ENCODE measurements at regions not wholly inside any gene's neighbourhood (a gene's known extent, or its start where the extent isn't known, plus 50 kb on each side); places are given as distances from the start of the nearest gene placed in this dataset.
A peak's percentile ranks its signal among the peaks of the same experiment; 100 is the strongest.

- DNase-seq (ENCODE audit: low read depth) (peak; percentile 21), FAIRE-seq (no peak)
- H3K4me3 ChIP-seq (ENCODE audit: low read depth, low read length), result no peak overlapping the region
- H3K36me3 ChIP-seq (ENCODE audit: control insufficient read depth, insufficient read depth, low read length), result no peaks in the 10 kb centered on the region
- H3K27me3 ChIP-seq (ENCODE audit: control insufficient read depth, insufficient read depth, low read length), result no peaks in the 10 kb centered on the region
- TF ChIP-seq, protein P1, sequence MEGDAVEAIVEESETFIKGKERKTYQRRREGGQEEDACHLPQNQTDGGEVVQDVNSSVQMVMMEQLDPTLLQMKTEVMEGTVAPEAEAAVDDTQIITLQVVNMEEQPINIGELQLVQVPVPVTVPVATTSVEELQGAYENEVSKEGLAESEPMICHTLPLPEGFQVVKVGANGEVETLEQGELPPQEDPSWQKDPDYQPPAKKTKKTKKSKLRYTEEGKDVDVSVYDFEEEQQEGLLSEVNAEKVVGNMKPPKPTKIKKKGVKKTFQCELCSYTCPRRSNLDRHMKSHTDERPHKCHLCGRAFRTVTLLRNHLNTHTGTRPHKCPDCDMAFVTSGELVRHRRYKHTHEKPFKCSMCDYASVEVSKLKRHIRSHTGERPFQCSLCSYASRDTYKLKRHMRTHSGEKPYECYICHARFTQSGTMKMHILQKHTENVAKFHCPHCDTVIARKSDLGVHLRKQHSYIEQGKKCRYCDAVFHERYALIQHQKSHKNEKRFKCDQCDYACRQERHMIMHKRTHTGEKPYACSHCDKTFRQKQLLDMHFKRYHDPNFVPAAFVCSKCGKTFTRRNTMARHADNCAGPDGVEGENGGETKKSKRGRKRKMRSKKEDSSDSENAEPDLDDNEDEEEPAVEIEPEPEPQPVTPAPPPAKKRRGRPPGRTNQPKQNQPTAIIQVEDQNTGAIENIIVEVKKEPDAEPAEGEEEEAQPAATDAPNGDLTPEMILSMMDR (IDR thresholded peaks at IDR 0.05; ENCODE audit: insufficient read depth, low read length, severe bottlenecking), result no peak
Observed at GRCh38 chr7:155885167-155886155, 73.2 kb upstream of the SHH start.

GRCh38 chr7:155884225-155885166, 72.2 kb upstream of the SHH start:
- DNase-seq (ENCODE audit: low read depth), result no peak
- Histone ChIP-seq H3K27me3 (ENCODE audit: control insufficient read depth, insufficient read depth, low read length) (no peaks in the 10 kb centered on the region), H3K4me3 (ENCODE audit: low read depth, low read length) (no peak overlapping the region), H3K36me3 (ENCODE audit: control insufficient read depth, insufficient read depth, low read length) (no peaks in the 10 kb centered on the region)
- TF ChIP-seq, protein P1 (IDR thresholded peaks at IDR 0.05; ENCODE audit: insufficient read depth, low read length, severe bottlenecking), result no peak
- no peak for FAIRE-seq

DNA sequence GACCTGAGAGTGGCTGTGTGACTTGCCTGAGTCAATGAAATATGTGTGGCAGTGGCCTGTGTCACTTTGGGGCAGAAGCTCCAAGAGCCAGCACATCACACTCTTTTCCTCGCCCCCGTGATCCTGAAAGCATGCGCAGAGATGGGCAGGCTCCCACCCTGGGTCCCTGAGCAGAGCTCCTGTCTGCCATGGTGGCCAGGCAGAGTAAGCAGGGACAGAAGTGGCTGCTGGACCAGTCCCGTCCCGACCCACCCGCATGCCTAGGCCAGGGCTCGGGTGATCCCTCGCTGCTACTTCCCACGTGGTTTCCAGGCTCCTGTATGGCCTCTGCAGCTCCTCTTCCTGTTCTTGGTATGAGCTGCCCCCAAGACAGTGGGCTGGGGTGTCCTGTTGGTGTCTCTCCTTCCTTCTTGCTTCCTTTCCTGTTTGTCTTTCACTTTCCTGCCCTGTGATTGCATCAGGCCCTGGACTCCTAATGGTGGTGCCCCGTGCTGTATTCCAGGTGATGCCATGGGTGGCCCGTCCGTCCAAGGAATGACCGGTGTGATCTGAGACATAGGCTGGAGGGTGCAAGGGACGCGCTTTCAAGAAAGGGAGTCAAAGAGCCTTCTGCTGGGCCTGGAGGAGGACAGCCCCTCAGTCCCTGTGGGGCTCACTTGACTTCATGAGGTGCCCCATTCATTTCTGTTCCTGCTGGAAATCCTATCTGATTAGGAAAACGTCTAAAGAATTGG, 71.4 kb upstream of the SHH start:
- no peaks in the 10 kb centered on the region for H3K36me3 ChIP-seq (ENCODE audit: control insufficient read depth, insufficient read depth, low read length)
- TF ChIP-seq, protein P1 (IDR thresholded peaks at IDR 0.05; ENCODE audit: insufficient read depth, low read length, severe bottlenecking), result no peak
- DNase-seq (ENCODE audit: low read depth) (no peak), FAIRE-seq (no peak)
- no peak overlapping the region for H3K4me3 ChIP-seq (ENCODE audit: low read depth, low read length)
- H3K27me3 ChIP-seq (ENCODE audit: control insufficient read depth, insufficient read depth, low read length), result no peaks in the 10 kb centered on the region

DNA sequence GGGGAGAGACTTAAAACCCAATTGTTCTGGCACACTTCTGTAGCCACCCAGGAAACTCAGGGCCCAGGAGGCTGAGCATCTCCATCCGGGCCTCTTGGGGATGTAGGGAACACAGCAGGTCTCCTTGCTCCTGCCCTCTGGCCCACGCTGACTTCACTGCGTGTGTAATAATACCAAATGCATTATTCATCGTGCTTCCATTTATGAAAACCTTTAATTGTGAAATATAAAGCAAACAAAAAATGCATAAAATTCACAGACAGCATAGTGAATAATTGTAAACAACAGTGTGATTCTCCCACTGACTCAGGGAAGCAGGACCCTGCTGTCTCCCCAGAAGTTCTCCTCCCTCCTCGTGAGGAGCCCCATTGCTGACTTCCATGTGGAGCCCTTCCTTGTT, 70.3 kb upstream of the SHH start:
- TF ChIP-seq, protein P1 (IDR thresholded peaks at IDR 0.05; ENCODE audit: insufficient read depth, low read length, severe bottlenecking), result no peak
- no peak overlapping the region for H3K4me3 ChIP-seq (ENCODE audit: low read depth, low read length)
- DNase-seq (ENCODE audit: low read depth) (peak; percentile 42), FAIRE-seq (no peak)
- H3K36me3 ChIP-seq (ENCODE audit: control insufficient read depth, insufficient read depth, low read length), result no peaks in the 10 kb centered on the region
- H3K27me3 ChIP-seq (ENCODE audit: control insufficient read depth, insufficient read depth, low read length), result no peaks in the 10 kb centered on the region

DNA sequence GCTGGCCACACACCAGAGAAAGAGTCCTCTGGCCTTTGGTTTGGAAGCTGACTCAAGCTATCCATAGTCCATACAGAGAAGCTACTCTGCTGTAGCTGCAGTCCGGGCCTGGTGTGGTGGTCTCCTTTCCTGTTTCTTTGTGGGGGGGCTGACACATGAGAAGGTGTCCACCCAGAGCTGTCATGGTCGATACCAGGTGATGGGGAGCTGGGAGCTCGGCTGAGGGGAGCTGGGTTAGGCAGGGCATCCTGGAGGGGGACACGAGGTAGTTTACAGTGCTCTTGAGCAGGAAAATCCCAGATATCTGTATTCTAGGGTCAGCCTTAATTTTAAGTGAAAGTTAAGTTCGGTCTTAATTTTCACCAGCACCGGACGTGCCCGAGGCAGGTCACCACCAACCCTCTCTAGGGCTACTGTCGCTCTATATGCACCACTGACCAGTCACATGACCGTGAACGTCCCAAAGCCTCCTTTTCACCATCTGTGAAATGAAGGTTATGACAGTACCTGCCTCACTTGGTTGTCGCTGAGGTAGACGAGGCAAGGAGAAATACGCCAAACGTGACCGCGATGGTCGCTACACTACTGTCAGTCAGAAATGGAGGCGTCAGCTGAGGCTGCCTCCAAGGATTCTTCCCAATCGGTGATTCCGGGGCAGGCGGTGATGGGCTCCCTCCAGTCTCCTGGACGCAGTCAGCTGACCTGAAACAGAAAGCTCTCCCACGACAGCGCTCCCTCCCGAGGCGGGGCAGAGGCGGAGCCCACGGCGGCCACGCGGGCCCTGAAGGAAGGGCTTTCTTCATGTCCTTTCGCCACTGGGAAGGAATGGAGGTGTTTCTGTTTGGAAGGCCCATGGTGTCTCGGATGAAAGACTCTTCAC, 69.4 kb upstream of the SHH start:
- no peak for DNase-seq (ENCODE audit: low read depth)
- TF ChIP-seq, protein P1 (IDR thresholded peaks at IDR 0.05; ENCODE audit: insufficient read depth, low read length, severe bottlenecking), result no peak
- no peak for FAIRE-seq
- Histone ChIP-seq H3K4me3 (ENCODE audit: low read depth, low read length) (no peak overlapping the region), H3K36me3 (ENCODE audit: control insufficient read depth, insufficient read depth, low read length) (no peaks in the 10 kb centered on the region), H3K27me3 (ENCODE audit: control insufficient read depth, insufficient read depth, low read length) (no peaks in the 10 kb centered on the region)

Data from bronchial epithelial cell (primary cell).